Stimulated activated naive CD4-positive, alpha-beta T cell treated with Interleukin-2 at 50 U/mL for 16 hours (primary cell): ENCODE measurements at regions not wholly inside any gene's neighbourhood (a gene's known extent, or its start where the extent isn't known, plus 50 kb on each side); places are given as distances from the start of the nearest gene placed in this dataset.

Experiments
- DNase-seq: peaks from one replicate; lab custom pipeline; 2025; lab: John Stamatoyannopoulos, UW

- no peak for DNase-seq
Measured at GRCh38 chr12:75900781-75901254, 130.8 kb downstream of the PHLDA1 start.

GRCh38 chr12:75900226-75900625, 131.3 kb downstream of the PHLDA1 start:
- DNase-seq, result no peak

- DNase-seq, result no peak
Measured at GRCh38 chr12:75894965-75895754, 136.4 kb downstream of the PHLDA1 start.

DNA sequence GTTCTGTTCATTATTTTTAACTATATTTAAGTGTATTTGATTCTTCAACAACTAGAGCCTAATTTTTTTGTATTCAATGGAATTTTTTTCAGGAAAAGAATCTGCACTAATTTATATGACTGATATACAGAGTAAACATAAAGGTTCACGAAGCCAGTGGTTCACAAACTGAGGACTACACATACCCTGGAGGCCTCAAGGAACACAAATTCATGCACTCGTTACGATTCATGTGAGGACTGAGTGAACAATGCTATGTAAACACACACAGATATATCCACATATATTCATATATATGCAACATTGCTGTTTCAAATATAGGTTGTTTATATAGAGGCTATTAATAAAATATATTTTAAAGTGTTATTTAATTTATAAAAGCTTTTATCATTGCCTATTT, 137.8 kb downstream of the PHLDA1 start:
- DNase-seq, result no peak

GRCh38 chr12:75892731-75893408, 138.7 kb downstream of the PHLDA1 start:
- no peak for DNase-seq

GRCh38 chr12:75891072-75891471, 140.5 kb downstream of the PHLDA1 start:
- DNase-seq, result no peak

- no peak for DNase-seq
Measured at GRCh38 chr12:75890660-75891059, 140.9 kb downstream of the PHLDA1 start.

- DNase-seq, result no peak
Measured at GRCh38 chr12:75890141-75890540, 141.4 kb downstream of the PHLDA1 start.

DNA sequence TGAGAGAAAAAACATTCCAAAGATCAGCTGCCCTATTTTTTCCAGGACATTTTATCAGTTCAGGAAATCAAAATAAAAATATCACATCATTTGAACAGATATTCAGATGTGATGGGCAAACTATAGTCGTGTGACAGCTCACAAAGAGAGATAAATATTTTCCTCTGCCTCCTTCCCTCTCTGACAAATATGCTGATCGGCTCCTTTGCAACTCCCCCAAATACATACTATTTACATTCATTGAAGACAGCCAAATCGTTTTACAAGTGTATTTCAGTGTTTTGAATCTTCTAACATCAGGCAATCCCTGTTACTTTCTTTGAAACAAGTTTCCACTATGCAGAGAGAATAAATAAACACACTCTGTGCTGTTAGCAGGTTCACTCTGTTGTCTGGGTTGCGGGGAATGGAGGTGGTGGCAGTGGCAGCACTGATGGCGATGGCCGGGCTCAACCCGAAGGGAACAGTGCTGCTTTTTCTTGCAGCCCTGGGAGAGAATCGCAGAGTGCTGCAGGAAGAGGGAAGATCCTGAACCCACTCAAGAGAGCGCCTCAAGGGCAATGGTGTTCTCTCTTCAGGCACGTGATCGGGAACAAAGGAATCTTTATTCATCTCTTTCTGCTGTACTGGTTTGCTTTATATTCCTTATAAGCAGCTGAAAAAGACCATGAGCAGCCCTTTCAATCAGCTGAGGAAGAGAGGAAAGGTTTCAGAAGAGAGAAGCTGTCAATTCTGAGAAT, 142.5 kb downstream of the PHLDA1 start:
- DNase-seq, result no peak

DNA sequence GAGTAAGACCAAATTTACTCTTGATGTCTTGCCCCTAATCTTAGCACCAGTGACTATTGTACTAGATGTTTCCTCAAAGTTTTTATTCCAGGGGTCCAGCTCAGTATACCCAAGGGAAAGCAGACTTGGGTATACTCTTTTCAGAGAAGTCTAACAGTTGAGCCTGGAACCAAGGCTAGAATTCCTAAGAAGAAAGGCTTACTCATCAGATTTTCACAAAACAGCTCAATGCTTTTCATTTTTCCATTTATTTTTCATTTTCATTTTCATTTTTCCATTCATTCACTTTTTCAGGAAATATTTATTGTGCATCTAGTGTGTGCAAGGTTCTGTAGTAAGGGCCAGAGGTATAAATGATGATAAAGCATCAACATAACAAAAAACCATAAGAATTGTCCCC, 143.2 kb downstream of the PHLDA1 start:
- DNase-seq, result no peak

- DNase-seq, result no peak
Measured at GRCh38 chr12:75887979-75888378, 143.6 kb downstream of the PHLDA1 start.

DNA sequence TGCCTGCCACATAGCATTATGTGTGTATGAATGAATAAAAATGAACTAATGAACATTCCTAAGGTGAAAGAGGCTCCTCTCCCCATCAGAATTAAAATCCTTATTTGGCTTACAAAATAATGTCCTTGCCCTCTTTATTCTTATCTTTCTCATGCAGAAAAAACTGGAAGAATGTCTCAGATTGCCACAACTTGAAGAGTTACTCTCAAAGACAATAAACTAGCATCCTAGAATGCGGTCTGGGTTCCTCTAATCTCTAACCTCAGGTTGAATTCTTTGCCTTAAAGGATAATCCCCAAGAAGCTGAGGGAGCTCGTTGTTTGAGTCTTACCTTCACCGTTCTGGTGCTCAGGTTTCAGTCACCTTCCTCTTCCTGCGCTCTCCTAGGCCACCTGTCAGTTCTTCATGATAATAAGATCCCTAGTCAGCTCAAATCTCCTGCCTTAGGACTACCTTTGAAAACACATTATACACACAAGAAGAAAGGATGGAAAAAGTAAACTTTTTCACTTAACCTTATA, 147.1 kb downstream of the PHLDA1 start:
- no peak for DNase-seq

DNA sequence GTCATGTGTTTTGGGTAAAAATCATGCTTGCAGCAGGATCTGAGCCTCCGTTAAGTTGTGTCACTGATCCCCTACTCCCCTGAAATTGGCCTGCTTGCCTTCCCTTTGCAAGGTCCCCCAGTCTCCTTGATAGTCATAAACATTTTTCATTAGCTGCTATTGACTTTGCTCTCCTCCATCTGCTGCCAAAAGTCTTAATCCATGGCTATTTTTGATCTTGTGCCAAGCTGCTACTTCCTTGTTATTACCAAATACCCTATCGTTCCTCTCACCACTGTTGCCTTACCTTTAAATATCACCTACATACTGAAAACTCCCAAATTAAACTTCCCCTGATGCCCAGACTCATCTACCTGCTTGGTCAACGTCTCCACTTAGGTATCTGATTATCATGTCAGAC, 148.3 kb downstream of the PHLDA1 start:
- DNase-seq, result no peak

GRCh38 chr12:75882421-75882820, 149.2 kb downstream of the PHLDA1 start:
- no peak for DNase-seq

DNA sequence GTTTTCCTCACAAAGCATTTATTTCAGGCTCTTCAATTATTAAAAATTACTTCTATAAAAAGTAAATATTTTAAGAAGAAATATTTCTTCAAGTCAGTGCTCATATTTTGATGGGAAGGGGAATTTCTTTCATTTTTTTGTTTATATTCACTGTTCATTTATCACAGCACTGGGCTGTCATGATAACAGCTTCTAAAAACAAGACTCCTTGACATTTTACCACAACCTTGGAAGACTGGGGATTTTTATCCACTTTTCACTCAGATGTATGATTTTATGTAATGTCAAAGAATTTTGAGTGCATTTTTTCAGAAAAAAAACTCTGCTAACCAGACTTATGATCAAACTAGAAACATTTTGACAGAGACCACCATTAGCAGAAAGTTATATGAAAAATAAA, 149.7 kb downstream of the PHLDA1 start:
- no peak for DNase-seq

DNA sequence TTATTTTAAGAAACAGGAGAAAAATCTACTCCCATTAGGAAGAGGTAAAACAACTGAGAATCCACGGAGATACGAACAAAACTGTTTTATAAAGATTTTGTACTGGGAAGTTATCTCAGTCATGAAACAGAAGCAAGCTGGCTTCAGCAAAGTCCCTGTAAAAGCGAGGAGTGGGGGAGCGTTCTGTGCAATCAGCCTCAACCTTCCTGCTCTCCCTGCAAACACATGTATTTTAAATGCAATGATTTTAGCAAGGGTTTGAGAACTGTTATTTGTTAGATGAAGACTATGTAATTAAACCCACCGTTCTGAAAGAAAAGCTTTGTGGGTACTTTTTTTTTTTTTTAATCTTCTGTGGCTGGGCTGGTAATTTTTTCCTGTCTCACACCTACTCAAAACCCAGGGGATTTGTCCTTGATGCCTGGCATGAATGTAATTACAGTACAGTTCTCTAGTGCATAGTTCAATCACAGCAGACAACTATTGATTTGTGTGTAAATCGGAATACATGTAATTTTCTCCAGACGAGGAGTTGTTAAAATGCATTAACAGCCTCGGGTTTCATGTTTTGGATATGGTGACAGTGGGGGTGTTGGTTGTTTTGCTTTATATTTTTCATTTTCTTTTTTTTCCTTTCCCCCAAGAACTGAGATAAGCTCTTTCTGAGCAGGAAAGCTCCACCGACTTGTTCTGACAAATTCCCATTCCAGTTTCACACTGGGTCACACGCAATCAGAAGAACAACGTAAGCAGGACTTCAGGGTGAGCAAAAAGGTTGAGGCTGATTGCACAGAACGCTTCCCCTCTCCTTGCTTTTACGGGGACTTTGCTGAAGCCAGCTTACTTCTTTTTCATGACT, 153.6 kb downstream of the PHLDA1 start:
- DNase-seq, result no peak

GRCh38 chr12:75876832-75877762, 154.5 kb downstream of the PHLDA1 start:
- no peak for DNase-seq

DNA sequence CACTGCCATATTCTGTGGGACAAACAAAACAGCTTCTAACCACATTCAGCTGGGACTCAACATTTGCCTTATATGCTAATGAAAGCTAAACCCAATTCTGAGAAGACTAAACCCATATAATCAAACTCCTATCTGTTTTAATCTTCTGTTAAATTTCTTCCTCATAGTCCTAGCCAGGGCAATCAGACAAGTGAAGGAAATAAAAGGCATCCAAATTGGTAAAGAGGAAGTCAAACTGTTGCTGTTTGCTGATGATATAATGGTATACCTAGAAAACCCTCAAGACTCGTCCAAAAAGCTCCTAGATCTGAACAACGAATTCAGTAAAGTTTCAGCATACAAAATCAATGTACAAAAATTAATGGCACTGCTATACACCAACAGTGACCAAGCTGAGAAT, 157.1 kb downstream of the PHLDA1 start:
- no peak for DNase-seq

DNA sequence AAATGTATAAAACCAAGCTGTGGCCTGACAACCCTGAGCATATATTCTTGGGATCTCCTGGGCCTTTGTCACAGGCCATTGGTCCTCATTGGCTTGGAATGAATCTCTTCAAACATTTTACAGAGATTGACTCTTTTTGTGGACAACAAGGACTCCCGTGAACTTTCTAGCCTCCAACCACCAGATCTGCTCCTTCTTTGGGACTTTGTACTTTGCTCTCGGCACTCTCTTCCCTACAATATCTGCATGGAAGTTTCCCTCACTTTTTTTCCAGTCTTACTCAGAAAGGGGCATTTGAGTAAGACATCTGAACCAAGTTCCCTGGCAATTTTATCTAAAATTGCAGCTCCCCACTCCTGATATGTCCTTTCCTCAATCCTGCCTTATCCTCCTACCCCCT, 158.8 kb downstream of the PHLDA1 start:
- no peak for DNase-seq

GRCh38 chr12:75870878-75871277, 160.7 kb downstream of the PHLDA1 start:
- no peak for DNase-seq

DNA sequence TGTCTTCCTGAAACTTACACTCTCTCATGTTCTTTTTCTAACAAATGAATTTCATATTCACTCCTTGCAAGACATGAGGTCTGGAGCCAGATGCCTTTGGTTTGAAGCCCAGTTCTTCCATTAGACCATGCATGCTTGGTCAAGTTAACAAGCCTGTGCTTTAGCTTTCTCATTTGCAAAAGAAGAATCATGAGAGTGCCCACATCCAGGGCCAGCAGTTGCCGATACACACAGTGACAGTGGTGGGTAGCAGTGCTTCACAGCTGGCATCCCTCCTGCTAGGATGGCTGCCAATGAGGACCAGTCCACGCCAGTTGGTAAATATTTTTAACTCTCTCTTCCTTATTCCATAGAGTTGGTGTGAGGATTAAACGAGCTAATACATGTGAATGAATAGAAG, 163.1 kb downstream of the PHLDA1 start:
- no peak for DNase-seq
